A549 (cell line): ENCODE measurements at regions not wholly inside any gene's neighbourhood (a gene's known extent, or its start where the extent isn't known, plus 50 kb on each side); places are given as distances from the start of the nearest gene placed in this dataset.

Experiments
- ATAC-seq, 2 experiments: fragments of 200-7000 bp in 1 of 2; fragments of >200 bp in 1 of 2; cut with Nextera tagmentation in 1 of 2; cut with Tn5 transposase in 1 of 2; 3 replicates each; pipeline versions ENCODE4 v1.8.0 to v1.9.1; 2018 to 2020; ENCODE audit warnings: mild to moderate bottlenecking in 1 of 2, moderate library complexity in 1 of 2
- CTCF ChIA-PET: fragments of 300-600 bp; sonication (Branson Sonifier 250); formaldehyde crosslinking; extraction: SDS; loops from one replicate; lab custom pipeline; 2021; ENCODE audit warnings: antibody characterized with exemption, inconsistent platforms; lab: Yijun Ruan, JAX
- POLR2A ChIA-PET: fragments of 350-600 bp; formaldehyde crosslinking; extraction: SDS; loops from one replicate; lab custom pipeline; 2021; ENCODE audit warnings: antibody characterized with exemption, inconsistent platforms; lab: Yijun Ruan, JAX
- DNase-seq, 2 experiments: peaks; one replicate each; pipeline versions ENCODE4 v3.0.0 to v3.0.0-alpha.2; 2011 to 2016; ENCODE audit warnings: low read depth in 1 of 2, low spot score in 1 of 2
- FAIRE-seq: peaks from 2 replicates; lab custom pipeline; 2011; peaks lifted over from hg19 to GRCh38; lab: Jason Lieb, UNC
- H3K27ac ChIP-seq, 2 experiments: fragments of >200 bp; sonication (Bioruptor Twin); formaldehyde crosslinking; 3 replicates each; pipeline ENCODE4 v1.5.1; 2016 to 2017
- H3K4me1 ChIP-seq: fragments of >200 bp; sonication (Bioruptor Twin); formaldehyde crosslinking; 3 replicates; pipeline ENCODE4 v1.6.1; 2016
- H3K4me2 ChIP-seq: fragments of >200 bp; sonication (Bioruptor Twin); formaldehyde crosslinking; 3 replicates; pipeline ENCODE4 v1.6.1; 2016
- H3K4me3 ChIP-seq: fragments of >200 bp; sonication (Bioruptor Twin); formaldehyde crosslinking; 3 replicates; pipeline ENCODE4 v1.5.1; 2016
- H3K9me3 ChIP-seq: fragments of >200 bp; sonication (Bioruptor Twin); formaldehyde crosslinking; 3 replicates; pipeline ENCODE4 v1.6.1; 2016
- CBX2 ChIP-seq: fragments of 200-600 bp; sonication (generic); IDR thresholded peaks from 2 replicates; pipeline ENCODE4 v1.6.1; 2016; ENCODE audit warnings: low read depth, mild to moderate bottlenecking, borderline replicate concordance
- CBX8 ChIP-seq: fragments of 200-600 bp; sonication (generic); IDR thresholded peaks from 2 replicates; pipeline ENCODE4 v1.6.1; 2016
- CEBPB ChIP-seq, 2 experiments: fragments of >200 bp in 1 of 2; sonication (Bioruptor Twin) in 1 of 2; formaldehyde crosslinking in 1 of 2; IDR thresholded peaks; 2 replicates each; pipeline ENCODE4 v1.6.1; 2012 to 2016
- EHF ChIP-seq: fragments of 250-450 bp; sonication (Bioruptor Pico); IDR thresholded peaks from 2 replicates; pipeline ENCODE4 v1.5.0; 2020; ENCODE audit warnings: mild to moderate bottlenecking
- ESRRA ChIP-seq: fragments of 150-350 bp; IDR thresholded peaks from 2 replicates; pipeline ENCODE4 v1.6.1; 2014; ENCODE audit warnings: mild to moderate bottlenecking, low read length, borderline replicate concordance
- FOSB ChIP-seq: fragments of 250-450 bp; sonication (Bioruptor Pico); IDR thresholded peaks from 2 replicates; pipeline ENCODE4 v1.5.0; 2020; ENCODE audit warnings: mild to moderate bottlenecking, moderate library complexity
- HDAC2 ChIP-seq: fragments of 200-600 bp; sonication (generic); IDR thresholded peaks from 2 replicates; pipeline ENCODE4 v1.6.1; 2016
- HEYL ChIP-seq: fragments of 250-450 bp; sonication (Bioruptor Pico); IDR thresholded peaks from 2 replicates; pipeline ENCODE4 v1.8.0; 2021; ENCODE audit warnings: mild to moderate bottlenecking, moderate library complexity
- JUN ChIP-seq, 2 experiments: fragments of >200 bp; sonication (Bioruptor Twin); formaldehyde crosslinking; IDR thresholded peaks; 2 replicates in 1 of 2; 3 replicates in 1 of 2; pipeline ENCODE4 v1.6.1; 2016 to 2017
- JUNB ChIP-seq: fragments of >200 bp; sonication (Bioruptor Twin); formaldehyde crosslinking; IDR thresholded peaks from 2 replicates; pipeline ENCODE4 v1.6.1; 2016
- KDM1A ChIP-seq: fragments of 200-600 bp; sonication (generic); IDR thresholded peaks from 2 replicates; pipeline ENCODE4 v1.6.1; 2016; ENCODE audit warnings: low read depth, mild to moderate bottlenecking
- MYC ChIP-seq: IDR thresholded peaks from 2 replicates; pipeline ENCODE4 v1.6.1; 2012; ENCODE audit warnings: mild to moderate bottlenecking, inconsistent platforms, low read length, improper control_type of control experiment, borderline replicate concordance
- NFE2L2 ChIP-seq: fragments of 150-350 bp; conservative IDR thresholded peaks from 2 replicates; pipeline ENCODE4 v1.6.1; 2014; ENCODE audit warnings: low read length
- PHF8 ChIP-seq: fragments of 200-600 bp; sonication (generic); IDR thresholded peaks from 2 replicates; pipeline ENCODE4 v1.6.1; 2016; ENCODE audit warnings: low read depth, mild to moderate bottlenecking, antibody characterized with exemption, moderate library complexity, borderline replicate concordance
- POLR2AphosphoS2 ChIP-seq: conservative IDR thresholded peaks from 2 replicates; pipeline ENCODE4 v1.6.1; 2012; ENCODE audit warnings: low read length, improper control_type of control experiment, inconsistent platforms
- RCOR1 ChIP-seq: fragments of 150-350 bp; IDR thresholded peaks from 2 replicates; pipeline ENCODE4 v1.6.1; 2014; ENCODE audit warnings: antibody characterized with exemption, low read length, low read depth
- SREBF2 ChIP-seq: fragments of 450-650 bp; IDR thresholded peaks from 2 replicates; pipeline ENCODE4 v1.6.1; 2014; ENCODE audit warnings: mild to moderate bottlenecking, moderate library complexity
- TFCP2L1 ChIP-seq: fragments of 250-450 bp; sonication (Bioruptor Pico); IDR thresholded peaks from 2 replicates; pipeline ENCODE4 v1.5.0; 2021; ENCODE audit warnings: mild to moderate bottlenecking
- TP53 ChIP-seq: fragments of 250-450 bp; sonication (Bioruptor Pico); IDR thresholded peaks from 2 replicates; pipeline ENCODE4 v1.5.0; 2021; ENCODE audit warnings: mild to moderate bottlenecking, moderate library complexity
- ZC3H11A ChIP-seq: fragments of 450-650 bp; IDR thresholded peaks from 2 replicates; pipeline ENCODE4 v1.6.1; 2014; ENCODE audit warnings: antibody characterized with exemption, mild to moderate bottlenecking
- WGBS: methylation state at CpG from one replicate; pipeline ENCODE4 v1.1.6; 2017; ENCODE audit errors: missing lambda C conversion rate; 5-methylcytosine and 5-hydroxymethylcytosine counted together
- TF ChIP-seq, protein P1 (sequence below): IDR thresholded peaks from 2 replicates; pipeline ENCODE4 v1.6.1; 2012; ENCODE audit warnings: low read depth, borderline replicate concordance
- TF ChIP-seq, protein P2 (sequence below): fragments of 200-600 bp; sonication (generic); IDR thresholded peaks from 2 replicates; pipeline ENCODE4 v1.6.1; 2016; ENCODE audit warnings: antibody characterized with exemption, mild to moderate bottlenecking, moderate library complexity
- TF ChIP-seq, protein P3 (sequence below): fragments of 150-350 bp; IDR thresholded peaks from 2 replicates; pipeline ENCODE4 v1.6.1; 2014; ENCODE audit warnings: low read depth, mild to moderate bottlenecking, low read length
- TF ChIP-seq, protein P4 (sequence below): fragments of 450-650 bp; IDR thresholded peaks from 2 replicates; pipeline ENCODE4 v1.6.1; 2014; ENCODE audit warnings: antibody characterized with exemption

DNA sequence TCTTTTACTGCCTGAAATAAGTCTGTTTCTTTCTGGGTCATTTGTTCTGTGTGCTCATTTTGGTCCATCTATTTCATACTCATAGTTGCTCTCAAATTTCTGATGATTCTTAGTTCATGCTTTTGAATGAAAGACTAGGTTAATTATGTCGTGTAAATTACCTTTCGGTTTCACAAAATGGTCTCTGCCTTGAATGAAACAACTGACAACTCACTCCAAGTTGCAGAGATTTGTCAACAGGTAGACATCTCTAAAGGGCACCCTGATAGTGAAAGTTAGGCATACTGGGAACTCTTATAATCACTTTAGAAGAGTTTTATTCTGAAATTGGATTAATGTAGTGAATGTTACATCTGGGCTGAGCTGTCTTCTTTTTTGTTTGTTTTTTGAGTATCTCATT lies 726.9 kb downstream of the PDHA2 start:
- H3K27ac ChIP-seq, result no peak overlapping the region
- DNase-seq (no peak), FAIRE-seq (no peak), ATAC-seq (no peak)
- WGBS, result 28% methylated on average over 2 of the region's 2 CpGs
- H3K4me1 ChIP-seq, result no peaks in the 10 kb centered on the region
- no peak for TF ChIP-seq POLR2AphosphoS2
- TF ChIP-seq, protein P1, sequence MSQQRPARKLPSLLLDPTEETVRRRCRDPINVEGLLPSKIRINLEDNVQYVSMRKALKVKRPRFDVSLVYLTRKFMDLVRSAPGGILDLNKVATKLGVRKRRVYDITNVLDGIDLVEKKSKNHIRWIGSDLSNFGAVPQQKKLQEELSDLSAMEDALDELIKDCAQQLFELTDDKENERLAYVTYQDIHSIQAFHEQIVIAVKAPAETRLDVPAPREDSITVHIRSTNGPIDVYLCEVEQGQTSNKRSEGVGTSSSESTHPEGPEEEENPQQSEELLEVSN, result no peak
- TF ChIP-seq MYC, result no peak
- TF ChIP-seq FOSB, result no peak
- TF ChIP-seq, protein P2, sequence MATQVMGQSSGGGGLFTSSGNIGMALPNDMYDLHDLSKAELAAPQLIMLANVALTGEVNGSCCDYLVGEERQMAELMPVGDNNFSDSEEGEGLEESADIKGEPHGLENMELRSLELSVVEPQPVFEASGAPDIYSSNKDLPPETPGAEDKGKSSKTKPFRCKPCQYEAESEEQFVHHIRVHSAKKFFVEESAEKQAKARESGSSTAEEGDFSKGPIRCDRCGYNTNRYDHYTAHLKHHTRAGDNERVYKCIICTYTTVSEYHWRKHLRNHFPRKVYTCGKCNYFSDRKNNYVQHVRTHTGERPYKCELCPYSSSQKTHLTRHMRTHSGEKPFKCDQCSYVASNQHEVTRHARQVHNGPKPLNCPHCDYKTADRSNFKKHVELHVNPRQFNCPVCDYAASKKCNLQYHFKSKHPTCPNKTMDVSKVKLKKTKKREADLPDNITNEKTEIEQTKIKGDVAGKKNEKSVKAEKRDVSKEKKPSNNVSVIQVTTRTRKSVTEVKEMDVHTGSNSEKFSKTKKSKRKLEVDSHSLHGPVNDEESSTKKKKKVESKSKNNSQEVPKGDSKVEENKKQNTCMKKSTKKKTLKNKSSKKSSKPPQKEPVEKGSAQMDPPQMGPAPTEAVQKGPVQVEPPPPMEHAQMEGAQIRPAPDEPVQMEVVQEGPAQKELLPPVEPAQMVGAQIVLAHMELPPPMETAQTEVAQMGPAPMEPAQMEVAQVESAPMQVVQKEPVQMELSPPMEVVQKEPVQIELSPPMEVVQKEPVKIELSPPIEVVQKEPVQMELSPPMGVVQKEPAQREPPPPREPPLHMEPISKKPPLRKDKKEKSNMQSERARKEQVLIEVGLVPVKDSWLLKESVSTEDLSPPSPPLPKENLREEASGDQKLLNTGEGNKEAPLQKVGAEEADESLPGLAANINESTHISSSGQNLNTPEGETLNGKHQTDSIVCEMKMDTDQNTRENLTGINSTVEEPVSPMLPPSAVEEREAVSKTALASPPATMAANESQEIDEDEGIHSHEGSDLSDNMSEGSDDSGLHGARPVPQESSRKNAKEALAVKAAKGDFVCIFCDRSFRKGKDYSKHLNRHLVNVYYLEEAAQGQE, result no peak
- no peak for TF ChIP-seq CBX8
- TF ChIP-seq ESRRA, result no peak
- TF ChIP-seq JUN (IDR thresholded peaks at IDR 0.05), result no peak
- no peak for TF ChIP-seq CBX2
- TF ChIP-seq TFCP2L1 (CRISPR knock-in tag), result no peak
- no peak for TF ChIP-seq CEBPB (IDR thresholded peaks at IDR 0.05)
- TF ChIP-seq JUNB, result no peak
- H3K4me3 ChIP-seq, result no peak overlapping the region
- H3K9me3 ChIP-seq, result no peaks in the 10 kb centered on the region
- CTCF ChIA-PET, result no interaction called here
- POLR2A ChIA-PET, result no interaction called here
- H3K4me2 ChIP-seq, result no peak overlapping the region

DNA sequence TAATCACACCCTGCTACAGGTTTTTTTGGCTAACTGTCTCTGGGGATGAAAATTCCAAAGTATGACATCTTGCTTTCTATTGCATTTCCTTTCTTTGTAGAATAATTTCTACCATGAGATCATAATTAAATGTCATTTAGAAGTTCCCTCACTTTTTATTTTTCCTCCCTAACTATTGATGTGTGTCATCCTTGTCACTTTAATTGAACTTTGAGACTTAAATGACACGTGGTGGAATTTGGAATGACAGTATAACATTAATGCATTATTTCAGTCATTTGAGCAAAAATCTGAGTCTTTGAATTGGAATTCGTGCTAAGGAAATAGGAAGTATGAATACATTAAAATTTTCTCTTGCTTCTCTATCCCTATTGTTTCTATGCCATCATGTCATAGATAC lies 745.4 kb downstream of the PDHA2 start:
- DNase-seq, result no peak
- no peak for FAIRE-seq
- CTCF ChIA-PET, result no interaction called here
- Histone ChIP-seq H3K4me1 (no peaks in the 10 kb centered on the region), H3K9me3 (no peaks in the 10 kb centered on the region), H3K27ac (no peak overlapping the region), H3K4me2 (no peak overlapping the region), H3K4me3 (no peak overlapping the region)
- POLR2A ChIA-PET, result no interaction called here
- 3% methylated on average over 2 of the region's 2 CpGs for WGBS
- ATAC-seq, result no peak
- TF ChIP-seq KDM1A (no peak), TP53 (no peak), NFE2L2 (no peak), HEYL (CRISPR knock-in tag) (no peak), ZC3H11A (no peak), HDAC2 (no peak), EHF (no peak), RCOR1 (no peak), PHF8 (no peak), SREBF2 (no peak)
- TF ChIP-seq, protein P3, sequence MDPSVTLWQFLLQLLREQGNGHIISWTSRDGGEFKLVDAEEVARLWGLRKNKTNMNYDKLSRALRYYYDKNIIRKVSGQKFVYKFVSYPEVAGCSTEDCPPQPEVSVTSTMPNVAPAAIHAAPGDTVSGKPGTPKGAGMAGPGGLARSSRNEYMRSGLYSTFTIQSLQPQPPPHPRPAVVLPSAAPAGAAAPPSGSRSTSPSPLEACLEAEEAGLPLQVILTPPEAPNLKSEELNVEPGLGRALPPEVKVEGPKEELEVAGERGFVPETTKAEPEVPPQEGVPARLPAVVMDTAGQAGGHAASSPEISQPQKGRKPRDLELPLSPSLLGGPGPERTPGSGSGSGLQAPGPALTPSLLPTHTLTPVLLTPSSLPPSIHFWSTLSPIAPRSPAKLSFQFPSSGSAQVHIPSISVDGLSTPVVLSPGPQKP, result no peak
- TF ChIP-seq, protein P1, result no peak
- TF ChIP-seq, protein P4, sequence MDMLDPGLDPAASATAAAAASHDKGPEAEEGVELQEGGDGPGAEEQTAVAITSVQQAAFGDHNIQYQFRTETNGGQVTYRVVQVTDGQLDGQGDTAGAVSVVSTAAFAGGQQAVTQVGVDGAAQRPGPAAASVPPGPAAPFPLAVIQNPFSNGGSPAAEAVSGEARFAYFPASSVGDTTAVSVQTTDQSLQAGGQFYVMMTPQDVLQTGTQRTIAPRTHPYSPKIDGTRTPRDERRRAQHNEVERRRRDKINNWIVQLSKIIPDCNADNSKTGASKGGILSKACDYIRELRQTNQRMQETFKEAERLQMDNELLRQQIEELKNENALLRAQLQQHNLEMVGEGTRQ, result no peak
